Glomerular endothelial cell (primary cell): ENCODE measurements at regions not wholly inside any gene's neighbourhood (a gene's known extent, or its start where the extent isn't known, plus 50 kb on each side); places are given as distances from the start of the nearest gene placed in this dataset.

ENCODE experiments used
- DNase-seq: peaks from one replicate; pipeline ENCODE4 v3.0.0-alpha.2; 2011; ENCODE audit warnings: low read depth, low spot score; ENCODE audit errors: extremely low read depth

- no peak for DNase-seq
These were observed 156.0 kb upstream of the DIO3 start for GRCh38 chr14:101405171-101405883.

- no peak for DNase-seq
These were observed 154.4 kb upstream of the DIO3 start for GRCh38 chr14:101406921-101407320.

GRCh38 chr14:101407328-101407727 is 154.0 kb upstream of the DIO3 start:
- no peak for DNase-seq

GRCh38 chr14:101408077-101408831 is 153.0 kb upstream of the DIO3 start:
- DNase-seq: no peak

- no peak for DNase-seq
These were observed 152.2 kb upstream of the DIO3 start for GRCh38 chr14:101409006-101409543.

- no peak for DNase-seq
These were observed 151.2 kb upstream of the DIO3 start for GRCh38 chr14:101410126-101410525.

- DNase-seq: no peak
These were observed 150.1 kb upstream of the DIO3 start for GRCh38 chr14:101411151-101411550.

GRCh38 chr14:101411779-101412178 is 149.5 kb upstream of the DIO3 start:
- no peak for DNase-seq

GRCh38 chr14:101412739-101413138 is 148.6 kb upstream of the DIO3 start:
- DNase-seq: no peak

GRCh38 chr14:101417434-101417833 is 143.9 kb upstream of the DIO3 start:
- no peak for DNase-seq

GRCh38 chr14:101418601-101419000 is 142.7 kb upstream of the DIO3 start:
- DNase-seq: no peak

GRCh38 chr14:101426466-101426865 is 134.8 kb upstream of the DIO3 start:
- no peak for DNase-seq

- DNase-seq: no peak
These were observed 132.9 kb upstream of the DIO3 start for GRCh38 chr14:101428409-101428808.

GRCh38 chr14:101435546-101435945 is 125.7 kb upstream of the DIO3 start:
- DNase-seq: no peak

- no peak for DNase-seq
These were observed 122.3 kb upstream of the DIO3 start for GRCh38 chr14:101439023-101439422.

GRCh38 chr14:101440496-101440895 is 120.8 kb upstream of the DIO3 start:
- no peak for DNase-seq

GRCh38 chr14:101441710-101442109 is 119.6 kb upstream of the DIO3 start:
- no peak for DNase-seq

- DNase-seq: no peak
These were observed 118.8 kb upstream of the DIO3 start for GRCh38 chr14:101442451-101442850.

GRCh38 chr14:101444116-101444515 is 117.2 kb upstream of the DIO3 start:
- DNase-seq: no peak

- DNase-seq: no peak
These were observed 116.0 kb upstream of the DIO3 start for GRCh38 chr14:101445278-101445677.

- DNase-seq: no peak
These were observed 114.8 kb upstream of the DIO3 start for GRCh38 chr14:101446387-101446969.

- no peak for DNase-seq
These were observed 112.2 kb upstream of the DIO3 start for GRCh38 chr14:101449114-101449513.
